ENCODE measurements at regions not wholly inside any gene's neighbourhood (a gene's known extent, or its start where the extent isn't known, plus 50 kb on each side); places are given as distances from the start of the nearest gene placed in this dataset.

- TF ChIP-seq EZH2 (IDR thresholded peaks at IDR 0.05) (no peak), FOXP2 (optimal IDR thresholded peaks at IDR 0.05; ENCODE audit: control extremely low read depth, extremely low read length, insufficient read depth) (no peak)
Measured at GRCh38 chr9:106441283-106441682, 421.7 kb upstream of the ZNF462 start.

DNA sequence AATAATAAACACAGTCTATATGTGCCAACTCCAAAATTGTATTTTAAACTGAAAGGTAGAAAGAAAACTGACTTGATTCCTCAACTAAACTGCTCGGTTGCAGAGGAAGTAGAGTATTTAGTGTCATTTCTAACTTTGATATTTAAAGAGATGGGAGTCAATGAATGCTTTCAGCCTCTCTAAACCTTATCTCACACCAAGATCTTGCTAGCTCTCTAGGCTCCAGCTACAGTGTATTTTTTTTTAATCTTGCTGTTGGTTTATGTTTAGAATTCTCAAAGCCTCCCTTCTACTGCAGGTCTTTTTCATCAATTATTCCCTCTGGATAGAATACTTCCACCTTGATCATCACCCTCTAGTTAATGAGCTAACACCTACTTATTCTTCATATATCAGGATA lies 419.4 kb upstream of the ZNF462 start:
- Histone ChIP-seq H3K36me3 (ENCODE audit: insufficient read depth, low read length) (no peaks in the 10 kb centered on the region), H3K4me3 (no peak overlapping the region), H3K27ac (no peak overlapping the region), H3K9ac (ENCODE audit: insufficient read length) (no peak overlapping the region), H3K9me3 (ENCODE audit: low read depth, low read length) (no peaks in the 10 kb centered on the region)
- no peak for DNase-seq (ENCODE audit: low read depth, low spot score)
- TF ChIP-seq EZH2 (IDR thresholded peaks at IDR 0.05) (no peak), POLR2AphosphoS5 (IDR thresholded peaks at IDR 0.05; ENCODE audit: borderline replicate concordance, low read depth, low read length) (no peak), FOXP2 (optimal IDR thresholded peaks at IDR 0.05; ENCODE audit: control extremely low read depth, extremely low read length, insufficient read depth) (no peak)

More at GRCh38 chr9:106441283-106441682, 421.7 kb upstream of the ZNF462 start:
- H3K36me3 ChIP-seq (ENCODE audit: insufficient read depth, low read length) = no peaks in the 10 kb centered on the region
- H3K4me3 ChIP-seq = no peak overlapping the region
- DNase-seq (ENCODE audit: low read depth, low spot score) = no peak
- no peak overlapping the region for H3K9ac ChIP-seq (ENCODE audit: insufficient read length)
- no peak overlapping the region for H3K27ac ChIP-seq
- no peaks in the 10 kb centered on the region for H3K9me3 ChIP-seq (ENCODE audit: low read depth, low read length)

DNA sequence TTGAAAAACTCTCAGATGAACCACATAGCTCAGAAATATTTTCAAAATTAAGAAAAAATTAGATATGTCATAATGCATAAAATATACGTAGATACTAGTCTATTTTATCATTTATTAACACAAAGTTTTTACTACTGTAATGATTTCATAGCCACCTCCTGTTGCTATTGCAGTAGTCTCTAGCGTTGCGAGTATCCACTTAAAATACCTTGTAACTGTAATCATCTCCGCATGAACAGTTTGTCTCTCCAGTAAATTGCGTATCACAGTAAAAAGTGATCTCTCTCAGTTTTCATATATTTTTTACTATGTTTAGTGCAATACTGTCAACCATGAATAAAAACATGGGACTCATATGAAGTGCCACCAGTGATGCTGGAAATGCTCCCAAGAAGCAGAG lies 417.9 kb upstream of the ZNF462 start:
- Histone ChIP-seq H3K36me3 (ENCODE audit: insufficient read depth, low read length) (no peaks in the 10 kb centered on the region), H3K4me3 (no peak overlapping the region), H3K9me3 (ENCODE audit: low read depth, low read length) (no peaks in the 10 kb centered on the region), H3K9ac (ENCODE audit: insufficient read length) (no peak overlapping the region), H3K27ac (no peak overlapping the region)
- no peak for TF ChIP-seq EZH2 (IDR thresholded peaks at IDR 0.05)
- no peak for TF ChIP-seq FOXP2 (optimal IDR thresholded peaks at IDR 0.05; ENCODE audit: control extremely low read depth, extremely low read length, insufficient read depth)
- TF ChIP-seq POLR2AphosphoS5 (IDR thresholded peaks at IDR 0.05; ENCODE audit: borderline replicate concordance, low read depth, low read length) = no peak
- no peak for DNase-seq (ENCODE audit: low read depth, low spot score)

GRCh38 chr9:106449336-106449927 lies 413.5 kb upstream of the ZNF462 start:
- H3K9ac ChIP-seq (ENCODE audit: insufficient read length) = no peak overlapping the region
- TF ChIP-seq FOXP2 (optimal IDR thresholded peaks at IDR 0.05; ENCODE audit: control extremely low read depth, extremely low read length, insufficient read depth) (no peak), EZH2 (IDR thresholded peaks at IDR 0.05) (no peak)
- no peaks in the 10 kb centered on the region for H3K36me3 ChIP-seq (ENCODE audit: insufficient read depth, low read length)
- H3K27ac ChIP-seq = no peak overlapping the region
- H3K4me3 ChIP-seq = no peak overlapping the region
- H3K9me3 ChIP-seq (ENCODE audit: low read depth, low read length) = no peaks in the 10 kb centered on the region
- DNase-seq (ENCODE audit: low read depth, low spot score) = no peak

GRCh38 chr9:106450549-106450948 lies 412.4 kb upstream of the ZNF462 start:
- Histone ChIP-seq H3K9ac (ENCODE audit: insufficient read length) (no peak overlapping the region), H3K9me3 (ENCODE audit: low read depth, low read length) (no peaks in the 10 kb centered on the region), H3K4me3 (no peak overlapping the region), H3K36me3 (ENCODE audit: insufficient read depth, low read length) (no peaks in the 10 kb centered on the region), H3K27ac (no peak overlapping the region)
- no peak for DNase-seq (ENCODE audit: low read depth, low spot score)
- TF ChIP-seq FOXP2 (optimal IDR thresholded peaks at IDR 0.05; ENCODE audit: control extremely low read depth, extremely low read length, insufficient read depth) (no peak), POLR2AphosphoS5 (IDR thresholded peaks at IDR 0.05; ENCODE audit: borderline replicate concordance, low read depth, low read length) (no peak), EZH2 (IDR thresholded peaks at IDR 0.05) (no peak)

DNA sequence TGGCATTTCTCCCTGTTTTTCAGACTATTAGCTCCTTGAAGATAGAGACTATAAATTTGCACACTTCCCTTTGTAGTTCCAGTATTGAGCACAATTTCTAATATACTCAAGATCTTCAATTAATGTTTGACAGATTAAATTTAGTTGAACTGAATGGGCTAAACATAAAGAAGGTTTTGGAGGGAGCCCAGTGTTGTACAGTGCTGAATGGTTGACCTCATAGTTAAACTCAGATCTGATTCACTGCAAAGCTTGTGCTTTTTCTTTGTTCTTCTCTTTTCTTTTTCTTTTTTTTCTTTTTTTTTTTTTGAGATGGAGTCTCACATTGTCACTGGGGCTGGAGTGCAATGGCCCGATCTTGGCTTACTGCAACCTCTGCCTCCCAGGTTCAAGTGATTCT lies 411.7 kb upstream of the ZNF462 start:
- Histone ChIP-seq H3K36me3 (ENCODE audit: insufficient read depth, low read length) (no peaks in the 10 kb centered on the region), H3K4me3 (no peak overlapping the region), H3K9me3 (ENCODE audit: low read depth, low read length) (no peaks in the 10 kb centered on the region), H3K27ac (no peak overlapping the region), H3K9ac (ENCODE audit: insufficient read length) (no peak overlapping the region)
- no peak for TF ChIP-seq FOXP2 (optimal IDR thresholded peaks at IDR 0.05; ENCODE audit: control extremely low read depth, extremely low read length, insufficient read depth)
- TF ChIP-seq EZH2 (IDR thresholded peaks at IDR 0.05) = no peak
- no peak for DNase-seq (ENCODE audit: low read depth, low spot score)

GRCh38 chr9:106456581-106456980 lies 406.4 kb upstream of the ZNF462 start:
- DNase-seq (ENCODE audit: low read depth, low spot score) = no peak
- Histone ChIP-seq H3K27ac (no peak overlapping the region), H3K4me3 (no peak overlapping the region), H3K9me3 (ENCODE audit: low read depth, low read length) (no peaks in the 10 kb centered on the region), H3K9ac (ENCODE audit: insufficient read length) (no peak overlapping the region), H3K36me3 (ENCODE audit: insufficient read depth, low read length) (no peaks in the 10 kb centered on the region)
- TF ChIP-seq POLR2AphosphoS5 (IDR thresholded peaks at IDR 0.05; ENCODE audit: borderline replicate concordance, low read depth, low read length) (no peak), EZH2 (IDR thresholded peaks at IDR 0.05) (no peak), FOXP2 (optimal IDR thresholded peaks at IDR 0.05; ENCODE audit: control extremely low read depth, extremely low read length, insufficient read depth) (no peak)

DNA sequence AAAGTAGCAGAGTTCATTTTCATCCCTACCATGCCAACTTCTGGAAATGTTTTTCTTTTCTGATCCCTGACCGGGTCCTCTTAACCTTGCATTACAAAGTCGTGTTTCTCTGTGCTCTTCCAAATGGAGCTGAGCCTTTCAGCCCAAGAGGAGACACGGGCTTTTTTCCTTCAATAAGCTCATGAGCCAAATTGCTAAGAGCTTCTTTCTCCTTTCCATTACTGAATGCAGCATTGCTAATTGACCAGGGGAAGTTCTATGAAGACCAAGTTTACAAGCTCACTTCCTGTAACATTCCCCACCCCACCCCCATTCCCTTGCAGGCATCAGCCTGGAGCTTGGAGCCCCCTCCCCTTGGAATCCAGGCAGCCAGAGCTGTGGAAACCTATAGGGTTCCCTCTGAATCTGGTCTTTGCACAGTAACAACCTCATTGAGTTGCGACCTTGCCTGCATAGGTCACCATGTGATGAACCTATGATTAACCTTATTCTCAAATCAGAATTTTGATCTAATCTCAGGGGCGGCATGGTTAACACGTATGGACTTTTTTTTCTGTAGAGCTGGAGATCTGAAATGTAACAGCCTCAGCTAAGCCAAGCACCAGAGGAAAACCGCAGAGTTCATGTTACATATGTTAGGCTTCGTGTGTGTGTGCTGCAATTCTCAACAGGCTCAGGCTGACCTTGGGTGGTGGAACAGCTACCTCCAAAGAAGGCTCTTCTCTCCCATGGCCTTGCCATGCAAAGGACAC lies 395.7 kb upstream of the ZNF462 start:
- Histone ChIP-seq H3K36me3 (ENCODE audit: insufficient read depth, low read length) (no peaks in the 10 kb centered on the region), H3K27ac (peak overlapping the region; percentile 89), H3K9me3 (ENCODE audit: low read depth, low read length) (no peaks in the 10 kb centered on the region), H3K9ac (ENCODE audit: insufficient read length) (peak overlapping the region; percentile 37), H3K4me3 (peak overlapping the region; percentile 64)
- DNase-seq (ENCODE audit: low read depth, low spot score) = no peak
- TF ChIP-seq POLR2AphosphoS5 (IDR thresholded peaks at IDR 0.05; ENCODE audit: borderline replicate concordance, low read depth, low read length) (no peak), FOXP2 (optimal IDR thresholded peaks at IDR 0.05; ENCODE audit: control extremely low read depth, extremely low read length, insufficient read depth) (no peak), EZH2 (IDR thresholded peaks at IDR 0.05) (no peak)

GRCh38 chr9:106467865-106468164 lies 395.2 kb upstream of the ZNF462 start:
- no peaks in the 10 kb centered on the region for H3K36me3 ChIP-seq (ENCODE audit: insufficient read depth, low read length)
- H3K9me3 ChIP-seq (ENCODE audit: low read depth, low read length) = no peaks in the 10 kb centered on the region
- no peak for DNase-seq (ENCODE audit: low read depth, low spot score)
- TF ChIP-seq FOXP2 (optimal IDR thresholded peaks at IDR 0.05; ENCODE audit: control extremely low read depth, extremely low read length, insufficient read depth) = no peak
- no peak for TF ChIP-seq POLR2AphosphoS5 (IDR thresholded peaks at IDR 0.05; ENCODE audit: borderline replicate concordance, low read depth, low read length)
- TF ChIP-seq EZH2 (IDR thresholded peaks at IDR 0.05) = no peak
- peak overlapping the region; percentile 89 for H3K27ac ChIP-seq
- peak overlapping the region; percentile 64 for H3K4me3 ChIP-seq
- H3K9ac ChIP-seq (ENCODE audit: insufficient read length) = peak overlapping the region; percentile 32

Measured in SK-N-MC (cell line).